Renal pelvis (tissue), 1 donor: ENCODE measurements at regions not wholly inside any gene's neighbourhood (a gene's known extent, or its start where the extent isn't known, plus 50 kb on each side); places are given as distances from the start of the nearest gene placed in this dataset.
A peak's percentile ranks its signal among the peaks of the same experiment; 100 is the strongest.

Experiments
- DNase-seq: peaks from one replicate; pipeline ENCODE4 v3.0.0-alpha.2; 2013

GRCh38 chr6:149149653-149150052, 167.9 kb upstream of the TAB2 start:
- no peak for DNase-seq

- DNase-seq: no peak
These were observed 167.2 kb upstream of the TAB2 start for GRCh38 chr6:149150301-149150700.

DNA sequence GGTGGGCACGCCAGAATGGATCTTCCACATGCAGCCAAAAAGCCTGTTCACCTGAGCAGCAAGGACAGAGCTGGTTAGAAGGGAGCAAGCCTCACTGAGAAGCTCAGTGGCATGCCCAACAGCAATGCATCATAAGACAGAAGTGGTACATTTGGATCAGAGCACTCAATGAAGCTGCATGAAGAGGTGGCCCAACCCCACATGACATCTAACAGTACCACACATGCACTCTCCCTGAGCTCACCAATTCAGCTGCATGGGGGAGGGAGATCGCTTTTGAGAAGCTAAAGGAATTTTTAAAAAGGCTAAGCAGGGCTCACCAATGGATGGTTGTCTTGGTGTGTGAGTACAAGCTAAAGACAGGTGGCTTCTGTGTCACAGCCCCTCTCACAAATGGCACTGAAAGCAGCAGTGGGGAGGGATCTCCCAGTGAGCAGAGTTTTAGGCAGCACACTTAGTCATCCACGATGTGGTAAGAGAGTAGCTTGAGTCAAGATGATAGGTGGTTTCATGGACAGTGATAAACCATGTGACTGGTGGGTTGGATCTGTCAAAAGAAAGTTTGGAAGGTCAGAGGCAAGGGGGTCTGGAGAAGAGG, 166.6 kb upstream of the TAB2 start:
- no peak for DNase-seq

DNA sequence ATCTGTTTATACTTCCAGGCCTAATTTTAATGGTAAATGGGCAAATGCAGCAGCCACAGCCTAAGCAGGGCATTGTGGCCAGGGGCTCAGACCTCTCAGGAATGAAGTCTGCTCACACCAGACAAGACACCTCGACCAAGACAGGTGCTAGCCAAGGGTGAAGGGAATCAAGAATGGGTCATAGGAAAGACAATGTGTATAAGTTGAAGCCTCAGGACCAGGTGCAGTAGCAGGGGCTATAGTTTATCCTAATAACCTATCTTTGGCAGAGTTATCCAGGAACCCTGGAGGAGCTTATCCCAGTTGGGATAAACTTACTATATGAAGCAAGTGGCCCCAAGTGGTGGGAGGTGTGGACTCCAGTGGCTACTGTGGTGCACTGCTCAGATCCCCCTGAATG, 165.0 kb upstream of the TAB2 start:
- no peak for DNase-seq

GRCh38 chr6:149153100-149153499, 164.4 kb upstream of the TAB2 start:
- no peak for DNase-seq

- no peak for DNase-seq
These were observed 163.8 kb upstream of the TAB2 start for GRCh38 chr6:149153693-149154092.

DNA sequence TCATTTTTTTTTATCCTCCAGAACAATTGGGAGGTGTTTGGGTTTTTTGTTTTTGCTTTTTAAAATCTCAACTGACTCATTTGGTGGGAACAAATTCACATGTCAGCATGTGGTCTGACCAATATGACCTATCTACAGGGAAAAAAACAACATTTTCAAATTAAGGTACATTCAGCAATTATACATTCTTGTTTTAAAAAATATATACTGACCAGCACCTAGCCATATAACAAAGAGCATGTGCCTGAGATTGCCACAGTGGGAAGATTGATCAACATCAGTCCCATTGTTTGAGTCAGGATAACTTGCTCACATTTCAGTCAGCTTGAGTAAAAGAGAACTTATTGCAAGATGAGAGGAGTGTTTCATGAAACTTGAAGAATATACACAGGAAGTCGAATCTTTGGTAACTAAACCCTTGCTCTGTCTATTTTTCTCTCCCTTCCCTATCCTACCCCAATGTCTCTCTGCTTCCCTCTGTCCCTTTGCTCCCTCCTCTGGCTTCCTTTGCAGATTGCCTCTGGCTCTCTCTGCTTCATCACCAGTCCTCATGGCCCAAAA, 163.2 kb upstream of the TAB2 start:
- no peak for DNase-seq

- no peak for DNase-seq
These were observed 160.4 kb upstream of the TAB2 start for GRCh38 chr6:149157126-149157525.

- no peak for DNase-seq
These were observed 159.4 kb upstream of the TAB2 start for GRCh38 chr6:149158076-149158475.

GRCh38 chr6:149160943-149161342, 156.6 kb upstream of the TAB2 start:
- no peak for DNase-seq

GRCh38 chr6:149162924-149163323, 154.6 kb upstream of the TAB2 start:
- no peak for DNase-seq

DNA sequence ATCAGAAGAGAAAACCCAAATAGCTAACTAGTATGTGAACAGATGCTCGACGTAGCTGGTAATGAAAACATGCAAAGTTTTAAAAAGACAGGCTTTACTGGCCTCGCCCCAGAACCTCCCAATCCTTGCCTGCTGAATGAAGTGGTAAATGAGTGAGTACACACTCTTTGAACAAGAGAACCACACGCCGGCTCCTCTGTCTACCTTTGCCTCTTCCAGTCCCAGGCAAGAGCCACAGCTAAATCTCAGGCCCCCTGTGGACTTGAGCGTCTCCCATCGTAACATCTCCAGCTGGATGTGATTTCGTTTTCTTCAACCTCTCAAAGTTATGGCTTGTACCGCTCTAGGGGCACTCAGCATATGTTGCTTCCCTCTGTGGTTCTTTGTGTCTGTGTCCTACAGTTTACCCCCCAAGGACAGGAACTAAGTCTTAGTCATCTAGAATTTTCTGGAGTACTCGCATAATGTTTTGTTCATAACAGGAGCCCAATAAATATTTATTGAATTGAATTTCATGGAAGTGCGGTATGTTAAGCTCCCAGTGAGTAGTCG, 153.2 kb upstream of the TAB2 start:
- no peak for DNase-seq

DNA sequence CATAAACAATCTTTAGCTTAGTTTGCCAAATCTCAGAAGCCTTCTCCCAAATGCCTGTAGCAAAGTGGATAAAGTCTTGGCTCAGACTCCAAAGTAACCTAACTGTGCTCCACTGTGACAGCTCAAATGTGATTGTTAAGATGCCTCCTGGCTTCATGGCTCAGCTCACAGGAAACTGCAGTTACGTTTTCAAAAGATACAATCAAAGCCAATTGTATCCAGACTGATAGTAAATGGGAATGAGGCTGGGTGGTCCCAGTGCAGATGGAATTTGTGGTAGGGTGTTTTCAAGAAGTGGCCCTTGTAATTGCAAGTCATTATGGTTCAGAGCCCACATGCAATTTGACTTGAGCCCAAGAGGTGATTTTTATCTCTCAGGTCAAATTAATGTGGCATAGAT, 151.2 kb upstream of the TAB2 start:
- DNase-seq: no peak

DNA sequence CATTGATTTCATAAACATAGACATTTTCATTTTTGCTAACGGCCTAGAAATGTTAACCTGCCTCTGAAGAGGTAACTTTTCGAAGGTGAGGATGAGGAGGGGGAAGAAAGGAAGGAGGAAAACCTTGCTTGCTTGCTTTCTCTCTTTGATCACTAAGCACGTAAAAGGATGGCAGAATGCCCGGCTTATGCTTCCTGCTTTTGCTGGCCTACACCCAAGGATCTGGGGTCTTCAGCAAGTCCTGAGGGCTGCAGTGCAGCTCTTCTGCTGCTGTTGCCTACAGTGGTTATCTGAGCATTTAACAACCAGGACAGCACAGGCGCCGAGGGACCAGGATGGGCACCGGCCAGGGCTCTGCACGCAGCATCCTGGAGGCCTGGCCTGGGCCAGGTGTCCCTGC, 150.8 kb upstream of the TAB2 start:
- peak; percentile 31 for DNase-seq

GRCh38 chr6:149168968-149169367, 148.5 kb upstream of the TAB2 start:
- no peak for DNase-seq

- no peak for DNase-seq
These were observed 147.6 kb upstream of the TAB2 start for GRCh38 chr6:149169761-149170511.

- DNase-seq: peak; percentile 60
These were observed 146.7 kb upstream of the TAB2 start for GRCh38 chr6:149170564-149171452.

GRCh38 chr6:149173222-149173621, 144.3 kb upstream of the TAB2 start:
- no peak for DNase-seq

GRCh38 chr6:149174962-149175361, 142.6 kb upstream of the TAB2 start:
- DNase-seq: no peak

DNA sequence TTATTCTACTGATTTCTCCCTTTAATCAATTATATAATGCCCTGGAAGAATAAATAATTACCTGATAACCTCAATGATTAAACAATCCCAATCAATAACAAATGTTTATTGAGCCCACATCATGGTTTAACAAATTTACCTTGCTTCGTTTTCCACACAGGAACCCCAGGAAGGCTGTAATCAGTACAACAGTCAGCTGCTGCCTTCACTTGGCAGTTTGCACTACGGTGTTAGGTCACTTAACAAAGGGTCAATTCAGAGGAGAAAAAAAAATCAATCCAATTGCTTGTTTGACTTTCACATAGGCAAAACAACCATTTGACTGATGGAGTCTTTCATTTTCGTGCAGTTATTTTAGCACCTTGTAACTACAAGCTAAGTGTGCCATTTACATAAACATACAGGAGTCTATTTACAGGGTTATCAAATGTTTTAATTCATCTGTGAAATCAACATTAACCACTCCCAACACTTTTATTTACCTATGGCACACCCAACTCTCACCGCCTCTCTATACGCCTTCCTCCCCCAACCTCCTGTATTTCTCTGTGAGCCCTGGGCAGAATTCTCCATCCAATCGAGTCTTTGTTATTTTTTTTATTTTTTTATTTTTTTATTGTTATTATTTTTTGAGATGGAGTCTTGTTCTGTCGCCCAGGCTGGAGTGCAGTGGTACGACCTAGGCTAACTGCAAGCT, 140.4 kb upstream of the TAB2 start:
- no peak for DNase-seq

GRCh38 chr6:149179431-149179830, 138.1 kb upstream of the TAB2 start:
- DNase-seq: no peak

- no peak for DNase-seq
These were observed 136.2 kb upstream of the TAB2 start for GRCh38 chr6:149181304-149181703.
